C4-2B (cell line): ENCODE measurements at regions not wholly inside any gene's neighbourhood (a gene's known extent, or its start where the extent isn't known, plus 50 kb on each side); places are given as distances from the start of the nearest gene placed in this dataset.

Source experiments
- H3K27ac ChIP-seq: fragments of 450-650 bp; 2 replicates; pipeline ENCODE4 v1.5.1; 2017
- ZFX ChIP-seq: fragments of 450-650 bp; IDR thresholded peaks from 2 replicates; pipeline ENCODE4 v1.6.1; 2017
- TF ChIP-seq, protein P1 (sequence below): fragments of 450-650 bp; conservative IDR thresholded peaks from 2 replicates; pipeline ENCODE4 v1.5.1; 2017; ENCODE audit warnings: mild to moderate bottlenecking

DNA sequence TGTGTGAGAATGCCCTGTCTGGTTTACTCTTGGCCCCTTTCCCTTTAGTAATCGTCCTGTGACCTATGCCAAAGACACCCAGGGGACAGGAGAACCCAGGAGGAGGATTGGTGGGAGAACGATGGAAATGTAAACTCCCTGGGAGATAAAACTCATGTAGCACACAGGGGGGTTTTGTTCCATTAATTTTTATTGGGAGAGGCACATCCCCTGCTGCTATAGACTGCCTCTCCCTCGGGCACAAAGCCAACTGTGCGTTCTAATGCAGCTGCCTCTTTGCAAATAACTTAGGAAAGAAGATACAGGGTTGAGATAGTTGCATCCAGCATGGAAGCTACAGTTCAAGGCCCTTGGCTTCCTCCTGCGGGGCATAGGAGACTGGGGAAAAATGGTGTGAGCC is 489.6 kb downstream of the SLC4A3 start:
- TF ChIP-seq, protein P1, sequence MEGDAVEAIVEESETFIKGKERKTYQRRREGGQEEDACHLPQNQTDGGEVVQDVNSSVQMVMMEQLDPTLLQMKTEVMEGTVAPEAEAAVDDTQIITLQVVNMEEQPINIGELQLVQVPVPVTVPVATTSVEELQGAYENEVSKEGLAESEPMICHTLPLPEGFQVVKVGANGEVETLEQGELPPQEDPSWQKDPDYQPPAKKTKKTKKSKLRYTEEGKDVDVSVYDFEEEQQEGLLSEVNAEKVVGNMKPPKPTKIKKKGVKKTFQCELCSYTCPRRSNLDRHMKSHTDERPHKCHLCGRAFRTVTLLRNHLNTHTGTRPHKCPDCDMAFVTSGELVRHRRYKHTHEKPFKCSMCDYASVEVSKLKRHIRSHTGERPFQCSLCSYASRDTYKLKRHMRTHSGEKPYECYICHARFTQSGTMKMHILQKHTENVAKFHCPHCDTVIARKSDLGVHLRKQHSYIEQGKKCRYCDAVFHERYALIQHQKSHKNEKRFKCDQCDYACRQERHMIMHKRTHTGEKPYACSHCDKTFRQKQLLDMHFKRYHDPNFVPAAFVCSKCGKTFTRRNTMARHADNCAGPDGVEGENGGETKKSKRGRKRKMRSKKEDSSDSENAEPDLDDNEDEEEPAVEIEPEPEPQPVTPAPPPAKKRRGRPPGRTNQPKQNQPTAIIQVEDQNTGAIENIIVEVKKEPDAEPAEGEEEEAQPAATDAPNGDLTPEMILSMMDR = no peak
- TF ChIP-seq ZFX = no peak

GRCh38 chr2:220120041-220120440 is 492.6 kb downstream of the SLC4A3 start:
- TF ChIP-seq, protein P1 = no peak
- no peak for TF ChIP-seq ZFX
- no peak overlapping the region for H3K27ac ChIP-seq

More for the DNA sequence above, 489.6 kb downstream of the SLC4A3 start:
- H3K27ac ChIP-seq = no peak overlapping the region

GRCh38 chr2:220123751-220124150 is 496.3 kb downstream of the SLC4A3 start:
- H3K27ac ChIP-seq = no peak overlapping the region
- TF ChIP-seq ZFX = no peak
- TF ChIP-seq, protein P1 = no peak

GRCh38 chr2:220125551-220125950 is 498.1 kb downstream of the SLC4A3 start:
- TF ChIP-seq, protein P1 = no peak
- H3K27ac ChIP-seq = no peak overlapping the region

- H3K27ac ChIP-seq = no peak overlapping the region
- TF ChIP-seq, protein P1 = no peak
- no peak for TF ChIP-seq ZFX
These were observed 499.9 kb downstream of the SLC4A3 start for GRCh38 chr2:220127311-220127710.

DNA sequence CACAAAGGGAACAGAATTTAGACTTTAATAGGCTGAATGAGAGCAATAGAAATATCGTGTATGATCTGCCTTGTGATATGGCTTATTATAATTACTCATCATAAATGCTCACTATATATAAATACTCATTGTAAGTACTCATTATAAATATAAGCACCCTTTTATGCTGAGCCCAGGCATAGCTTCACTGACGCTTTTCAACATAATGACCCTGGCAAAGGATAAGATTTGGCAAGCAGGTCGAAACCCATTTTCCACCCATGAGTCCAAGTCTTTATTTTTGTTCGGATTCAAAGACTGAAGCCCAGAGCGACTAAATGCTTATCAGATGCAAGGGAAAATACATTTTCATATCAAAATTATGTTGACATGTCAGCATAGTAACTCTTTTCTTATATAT is 500.4 kb downstream of the SLC4A3 start:
- TF ChIP-seq, protein P1 = no peak
- no peak for TF ChIP-seq ZFX
- H3K27ac ChIP-seq = no peak overlapping the region

DNA sequence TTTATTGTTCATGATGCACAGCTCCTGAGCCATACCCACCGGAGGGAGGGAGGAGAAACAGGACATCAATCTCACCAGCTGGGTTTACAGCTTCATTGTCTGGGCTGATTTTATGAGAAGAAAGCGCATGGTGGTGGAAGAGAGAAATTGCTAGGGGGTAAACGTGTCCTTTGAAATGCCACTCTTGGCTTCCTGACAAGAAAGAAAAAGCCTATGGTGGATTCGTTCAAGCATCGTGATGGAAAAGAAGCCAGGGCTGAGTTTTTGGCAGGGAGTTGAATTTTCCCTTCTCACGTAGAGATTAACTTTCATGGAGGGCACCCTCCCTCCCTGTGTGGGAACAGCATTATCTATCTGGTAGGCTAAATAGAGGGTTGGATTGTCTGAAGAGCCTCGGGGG is 502.0 kb downstream of the SLC4A3 start:
- no peak overlapping the region for H3K27ac ChIP-seq
- no peak for TF ChIP-seq ZFX
- TF ChIP-seq, protein P1 = no peak
